VCaP (cell line): ENCODE measurements at regions not wholly inside any gene's neighbourhood (a gene's known extent, or its start where the extent isn't known, plus 50 kb on each side); places are given as distances from the start of the nearest gene placed in this dataset.
A peak's percentile ranks its signal among the peaks of the same experiment; 100 is the strongest.

Source experiments
- H3K27ac ChIP-seq: fragments of 450-650 bp; 2 replicates; pipeline ENCODE4 v1.5.1; 2017
- CTCF ChIP-seq: fragments of 450-650 bp; conservative IDR thresholded peaks from 2 replicates; pipeline ENCODE4 v1.5.1; 2017; ENCODE audit warnings: mild to moderate bottlenecking, moderate library complexity

- TF ChIP-seq CTCF = peak; percentile 50
These were observed 189.1 kb upstream of the C1QTNF7 start for GRCh38 chr4:15238720-15239119.

GRCh38 chr4:15239866-15240265 lies 188.0 kb upstream of the C1QTNF7 start:
- TF ChIP-seq CTCF = no peak
- no peak overlapping the region for H3K27ac ChIP-seq

More at GRCh38 chr4:15238720-15239119, 189.1 kb upstream of the C1QTNF7 start:
- no peak overlapping the region for H3K27ac ChIP-seq

GRCh38 chr4:15240764-15241163 lies 187.1 kb upstream of the C1QTNF7 start:
- TF ChIP-seq CTCF = no peak
- no peak overlapping the region for H3K27ac ChIP-seq

GRCh38 chr4:15242021-15242420 lies 185.8 kb upstream of the C1QTNF7 start:
- no peak overlapping the region for H3K27ac ChIP-seq
- no peak for TF ChIP-seq CTCF

GRCh38 chr4:15244354-15244753 lies 183.5 kb upstream of the C1QTNF7 start:
- no peak for TF ChIP-seq CTCF
- H3K27ac ChIP-seq = no peak overlapping the region

GRCh38 chr4:15245006-15245530 lies 182.8 kb upstream of the C1QTNF7 start:
- no peak for TF ChIP-seq CTCF
- no peak overlapping the region for H3K27ac ChIP-seq

GRCh38 chr4:15250021-15250441 lies 177.8 kb upstream of the C1QTNF7 start:
- H3K27ac ChIP-seq = no peak overlapping the region
- TF ChIP-seq CTCF = no peak
